Coronary artery (tissue), 2 donors: ENCODE measurements at regions not wholly inside any gene's neighbourhood (a gene's known extent, or its start where the extent isn't known, plus 50 kb on each side); places are given as distances from the start of the nearest gene placed in this dataset.

Experiments
- DNase-seq: peaks from one replicate; pipeline ENCODE4 v3.0.0-alpha.2; 2017; ENCODE audit warnings: low spot score
- H3K27ac ChIP-seq, 2 donors: fragments of 200-600 bp; sonication (generic); one replicate each; pipeline ENCODE4 v1.5.1; 2016 to 2019
- H3K4me3 ChIP-seq: fragments of 200-600 bp; sonication (generic); 2 replicates; pipeline ENCODE4 v1.5.1; 2016; ENCODE audit warnings: mild to moderate bottlenecking, moderate library complexity
- TF ChIP-seq, protein P1 (sequence below): fragments of 200-600 bp; sonication (generic); IDR thresholded peaks from one replicate; pipeline ENCODE4 v1.5.1; 2019; ENCODE audit warnings: antibody characterized with exemption

GRCh38 chr5:6029811-6030271 is 348.5 kb downstream of the MED10 start:
- no peak overlapping the region for H3K27ac ChIP-seq
- no peak for DNase-seq
- H3K4me3 ChIP-seq = no peak overlapping the region
- TF ChIP-seq, protein P1, sequence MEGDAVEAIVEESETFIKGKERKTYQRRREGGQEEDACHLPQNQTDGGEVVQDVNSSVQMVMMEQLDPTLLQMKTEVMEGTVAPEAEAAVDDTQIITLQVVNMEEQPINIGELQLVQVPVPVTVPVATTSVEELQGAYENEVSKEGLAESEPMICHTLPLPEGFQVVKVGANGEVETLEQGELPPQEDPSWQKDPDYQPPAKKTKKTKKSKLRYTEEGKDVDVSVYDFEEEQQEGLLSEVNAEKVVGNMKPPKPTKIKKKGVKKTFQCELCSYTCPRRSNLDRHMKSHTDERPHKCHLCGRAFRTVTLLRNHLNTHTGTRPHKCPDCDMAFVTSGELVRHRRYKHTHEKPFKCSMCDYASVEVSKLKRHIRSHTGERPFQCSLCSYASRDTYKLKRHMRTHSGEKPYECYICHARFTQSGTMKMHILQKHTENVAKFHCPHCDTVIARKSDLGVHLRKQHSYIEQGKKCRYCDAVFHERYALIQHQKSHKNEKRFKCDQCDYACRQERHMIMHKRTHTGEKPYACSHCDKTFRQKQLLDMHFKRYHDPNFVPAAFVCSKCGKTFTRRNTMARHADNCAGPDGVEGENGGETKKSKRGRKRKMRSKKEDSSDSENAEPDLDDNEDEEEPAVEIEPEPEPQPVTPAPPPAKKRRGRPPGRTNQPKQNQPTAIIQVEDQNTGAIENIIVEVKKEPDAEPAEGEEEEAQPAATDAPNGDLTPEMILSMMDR = no peak

GRCh38 chr5:6026766-6027406 is 351.5 kb downstream of the MED10 start:
- no peak for DNase-seq
- Histone ChIP-seq H3K27ac (no peak overlapping the region), H3K4me3 (no peak overlapping the region)
- TF ChIP-seq, protein P1 = no peak

DNA sequence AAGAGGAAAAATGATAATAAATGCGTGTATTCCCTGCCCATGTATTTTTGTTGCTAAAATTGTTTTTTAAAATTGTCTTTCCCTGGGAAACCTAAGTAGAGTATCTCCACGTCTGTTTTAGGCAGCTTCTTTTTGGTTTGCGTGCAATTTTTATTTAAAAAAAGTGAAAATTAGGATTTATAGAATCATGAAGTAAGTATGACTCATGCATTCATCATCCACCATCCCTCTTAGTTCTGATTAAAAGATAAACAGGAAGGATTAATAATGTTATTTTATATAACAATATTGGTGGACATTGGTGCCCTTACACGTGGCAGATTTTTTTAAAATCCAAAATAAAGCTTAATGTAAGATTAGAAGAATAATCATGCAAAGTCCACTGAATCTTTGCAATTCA is 358.7 kb downstream of the MED10 start:
- TF ChIP-seq, protein P1 = no peak
- Histone ChIP-seq H3K4me3 (no peak overlapping the region), H3K27ac (no peak overlapping the region)
- no peak for DNase-seq

- DNase-seq = no peak
- H3K27ac ChIP-seq = no peak overlapping the region
- no peak overlapping the region for H3K4me3 ChIP-seq
- TF ChIP-seq, protein P1 = no peak
Observed at GRCh38 chr5:6013506-6013905, 364.8 kb downstream of the MED10 start.

GRCh38 chr5:6011199-6011598 is 367.1 kb downstream of the MED10 start:
- TF ChIP-seq, protein P1 = no peak
- H3K4me3 ChIP-seq = no peak overlapping the region

GRCh38 chr5:6006838-6007314 is 371.5 kb downstream of the MED10 start:
- Histone ChIP-seq H3K4me3 (no peak overlapping the region), H3K27ac (no peak overlapping the region)
- no peak for DNase-seq
- TF ChIP-seq, protein P1 = no peak

More at GRCh38 chr5:6011199-6011598, 367.1 kb downstream of the MED10 start:
- no peak for DNase-seq
- H3K27ac ChIP-seq = no peak overlapping the region
